Esophagus squamous epithelium (tissue), 4 donors: ENCODE measurements at regions not wholly inside any gene's neighbourhood (a gene's known extent, or its start where the extent isn't known, plus 50 kb on each side); places are given as distances from the start of the nearest gene placed in this dataset.

Experiments
- POLR2A ChIP-seq, 4 donors: fragments of 450-650 bp; IDR thresholded peaks; one replicate each; pipeline ENCODE4 v1.6.1; 2017; ENCODE audit warnings: antibody characterized with exemption in 4 of 4, mild to moderate bottlenecking in 4 of 4, moderate library complexity in 3 of 4
- TF ChIP-seq, protein P1 (sequence below), 6 experiments: fragments of 450-650 bp in 4 of 6; fragments of 200-600 bp in 2 of 6; sonication (generic) in 2 of 6; IDR thresholded peaks; one replicate each; pipeline ENCODE4 v1.5.1; 2016 to 2019; ENCODE audit warnings: antibody characterized with exemption in 6 of 6, mild to moderate bottlenecking in 4 of 6, moderate library complexity in 4 of 6

DNA sequence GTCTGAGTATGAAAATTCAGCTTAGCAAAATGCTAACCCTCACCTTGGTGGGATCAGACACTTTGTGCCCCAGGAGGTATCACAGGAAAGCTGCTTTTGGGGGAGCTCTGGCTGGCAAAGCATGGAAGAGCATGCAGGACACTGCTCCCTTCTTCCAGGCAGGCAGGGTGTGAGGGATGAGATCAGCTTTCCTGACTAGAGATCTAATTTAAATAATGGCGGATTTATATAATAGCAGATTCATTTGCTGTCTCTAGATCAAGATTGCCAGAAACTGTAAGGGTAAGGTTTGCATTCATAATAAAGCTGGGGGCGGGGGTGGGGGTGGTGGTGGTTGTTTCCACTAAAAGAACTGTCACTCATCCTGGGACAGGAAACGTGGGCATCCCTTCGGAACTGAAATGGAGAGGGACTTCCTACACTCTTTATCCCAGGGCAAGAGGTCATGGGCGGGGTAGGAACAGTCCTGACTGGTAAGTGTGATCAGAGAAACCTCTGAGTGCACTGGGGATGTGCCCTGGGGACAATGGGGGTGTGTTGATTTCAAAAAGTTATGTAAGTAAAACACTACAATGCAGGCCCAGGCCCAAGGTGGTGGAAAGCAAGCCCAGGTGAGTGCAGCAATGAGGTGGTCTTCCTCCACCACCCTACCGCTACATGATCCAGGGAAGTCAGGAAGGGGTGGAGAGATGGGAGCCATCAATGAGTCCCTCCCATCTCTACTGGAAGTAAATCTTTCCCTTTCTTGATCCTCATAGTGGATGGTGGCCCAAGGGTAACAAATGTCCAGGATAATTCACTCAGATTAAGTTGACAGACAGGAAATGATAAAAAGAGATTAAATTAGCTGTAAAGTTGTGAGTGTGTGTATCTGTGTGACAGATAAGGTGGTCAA, 171.4 kb upstream of the SERPINE2 start:
- TF ChIP-seq, protein P1, sequence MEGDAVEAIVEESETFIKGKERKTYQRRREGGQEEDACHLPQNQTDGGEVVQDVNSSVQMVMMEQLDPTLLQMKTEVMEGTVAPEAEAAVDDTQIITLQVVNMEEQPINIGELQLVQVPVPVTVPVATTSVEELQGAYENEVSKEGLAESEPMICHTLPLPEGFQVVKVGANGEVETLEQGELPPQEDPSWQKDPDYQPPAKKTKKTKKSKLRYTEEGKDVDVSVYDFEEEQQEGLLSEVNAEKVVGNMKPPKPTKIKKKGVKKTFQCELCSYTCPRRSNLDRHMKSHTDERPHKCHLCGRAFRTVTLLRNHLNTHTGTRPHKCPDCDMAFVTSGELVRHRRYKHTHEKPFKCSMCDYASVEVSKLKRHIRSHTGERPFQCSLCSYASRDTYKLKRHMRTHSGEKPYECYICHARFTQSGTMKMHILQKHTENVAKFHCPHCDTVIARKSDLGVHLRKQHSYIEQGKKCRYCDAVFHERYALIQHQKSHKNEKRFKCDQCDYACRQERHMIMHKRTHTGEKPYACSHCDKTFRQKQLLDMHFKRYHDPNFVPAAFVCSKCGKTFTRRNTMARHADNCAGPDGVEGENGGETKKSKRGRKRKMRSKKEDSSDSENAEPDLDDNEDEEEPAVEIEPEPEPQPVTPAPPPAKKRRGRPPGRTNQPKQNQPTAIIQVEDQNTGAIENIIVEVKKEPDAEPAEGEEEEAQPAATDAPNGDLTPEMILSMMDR (IDR thresholded peaks at IDR 0.05) = no peak
- TF ChIP-seq POLR2A (IDR thresholded peaks at IDR 0.05) = no peak
